ENCODE measurements at regions not wholly inside any gene's neighbourhood (a gene's known extent, or its start where the extent isn't known, plus 50 kb on each side); places are given as distances from the start of the nearest gene placed in this dataset.

GRCh38 chr2:94966689-94967088 is 58.8 kb upstream of the MAL start:
- H4K8ac ChIP-seq (ENCODE audit: low read depth, low read length): no peak overlapping the region
- no peaks in the 10 kb centered on the region for H3K4me1 ChIP-seq (ENCODE audit: control insufficient read depth in 1 of 2, insufficient read depth in 2 of 2, low read length in 2 of 2)
- H3K36me3 ChIP-seq (ENCODE audit: control insufficient read depth in 1 of 2, insufficient read depth in 2 of 2, low read length in 2 of 2): no peaks in the 10 kb centered on the region
- H3K18ac ChIP-seq (ENCODE audit: low read length): no peak overlapping the region
- no peak overlapping the region for H2BK5ac ChIP-seq (ENCODE audit: low read depth, low read length, poor library complexity)
- no peak overlapping the region for H3K14ac ChIP-seq (ENCODE audit: low read length)
- H2BK12ac ChIP-seq (ENCODE audit: low read length): no peak overlapping the region
- H4K91ac ChIP-seq (ENCODE audit: low read depth, low read length): no peak overlapping the region
- H3K79me1 ChIP-seq (ENCODE audit: low read length): no peaks in the 10 kb centered on the region
- H3K27ac ChIP-seq (ENCODE audit: low read depth, low read length): no peak overlapping the region
- no peaks in the 10 kb centered on the region for H3K27me3 ChIP-seq (ENCODE audit: insufficient read depth, low read length)
- no peak overlapping the region for H3K4me3 ChIP-seq (ENCODE audit: low read depth, low read length)
- H3K9ac ChIP-seq (ENCODE audit: low read length): no peak overlapping the region
- H2AFZ ChIP-seq (ENCODE audit: insufficient read depth, low read length, poor library complexity): no peak overlapping the region
- no peak for DNase-seq
- no CpG with 5 or more reads among the region's 1 CpG for WGBS (ENCODE audit: extremely low coverage, insufficient coverage, insufficient read length)
- no peak overlapping the region for H2BK120ac ChIP-seq (ENCODE audit: insufficient read depth, low read length, poor library complexity)
- peaks cover 2% of the 10 kb centered on the region for H3K9me3 ChIP-seq (ENCODE audit: insufficient read depth, low read depth, low read length)
- H4K12ac ChIP-seq (ENCODE audit: low read depth, low read length): no peak overlapping the region
- no peak overlapping the region for H3K23ac ChIP-seq (ENCODE audit: low read length)
- no peaks in the 10 kb centered on the region for H3K79me2 ChIP-seq (ENCODE audit: control insufficient read depth, insufficient read depth, low read length, poor library complexity)
- H3K4ac ChIP-seq (ENCODE audit: low read depth, low read length): no peak overlapping the region
- no peak overlapping the region for H2AK5ac ChIP-seq (ENCODE audit: low read length)
- H3K4me2 ChIP-seq (ENCODE audit: low read length): no peak overlapping the region

- no peak overlapping the region for H2AK5ac ChIP-seq (ENCODE audit: low read length)
- no peak overlapping the region for H3K4ac ChIP-seq (ENCODE audit: low read depth, low read length)
Observed at GRCh38 chr2:94970353-94970752, 55.2 kb upstream of the MAL start.

More at GRCh38 chr2:94970353-94970752, 55.2 kb upstream of the MAL start:
- Histone ChIP-seq H2BK5ac (ENCODE audit: low read depth, low read length, poor library complexity) (no peak overlapping the region), H3K4me1 (ENCODE audit: control insufficient read depth in 1 of 2, insufficient read depth in 2 of 2, low read length in 2 of 2) (no peaks in the 10 kb centered on the region), H3K14ac (ENCODE audit: low read length) (no peak overlapping the region), H2AFZ (ENCODE audit: insufficient read depth, low read length, poor library complexity) (no peak overlapping the region), H3K27ac (ENCODE audit: low read depth, low read length) (no peak overlapping the region), H3K79me1 (ENCODE audit: low read length) (no peaks in the 10 kb centered on the region), H3K4me3 (ENCODE audit: low read depth, low read length) (no peak overlapping the region), H4K91ac (ENCODE audit: low read depth, low read length) (no peak overlapping the region), H2BK12ac (ENCODE audit: low read length) (no peak overlapping the region), H3K9me3 (ENCODE audit: insufficient read depth, low read depth, low read length) (peaks cover 2% of the 10 kb centered on the region), H4K12ac (ENCODE audit: low read depth, low read length) (no peak overlapping the region), H3K4me2 (ENCODE audit: low read length) (no peak overlapping the region), H3K18ac (ENCODE audit: low read length) (no peak overlapping the region), H3K27me3 (ENCODE audit: insufficient read depth, low read length) (no peaks in the 10 kb centered on the region), H2BK120ac (ENCODE audit: insufficient read depth, low read length, poor library complexity) (no peak overlapping the region), H3K36me3 (ENCODE audit: control insufficient read depth in 1 of 2, insufficient read depth in 2 of 2, low read length in 2 of 2) (no peaks in the 10 kb centered on the region), H4K8ac (ENCODE audit: low read depth, low read length) (no peak overlapping the region), H3K79me2 (ENCODE audit: control insufficient read depth, insufficient read depth, low read length, poor library complexity) (no peaks in the 10 kb centered on the region), H3K9ac (ENCODE audit: low read length) (no peak overlapping the region), H3K23ac (ENCODE audit: low read length) (no peak overlapping the region)
- WGBS (ENCODE audit: extremely low coverage, insufficient coverage, insufficient read length): no CpG with 5 or more reads among the region's 4 CpGs
- DNase-seq: no peak

All from trophoblast cell (in vitro differentiated cells and primary cell).